ENCODE measurements at regions not wholly inside any gene's neighbourhood (a gene's known extent, or its start where the extent isn't known, plus 50 kb on each side); places are given as distances from the start of the nearest gene placed in this dataset.

- no peaks in the 10 kb centered on the region for H3K36me3 ChIP-seq
- no peak overlapping the region for H3K4me3 ChIP-seq (ENCODE audit: low read depth in 1 of 2, low read length in 1 of 2)
- TF ChIP-seq, protein P1, sequence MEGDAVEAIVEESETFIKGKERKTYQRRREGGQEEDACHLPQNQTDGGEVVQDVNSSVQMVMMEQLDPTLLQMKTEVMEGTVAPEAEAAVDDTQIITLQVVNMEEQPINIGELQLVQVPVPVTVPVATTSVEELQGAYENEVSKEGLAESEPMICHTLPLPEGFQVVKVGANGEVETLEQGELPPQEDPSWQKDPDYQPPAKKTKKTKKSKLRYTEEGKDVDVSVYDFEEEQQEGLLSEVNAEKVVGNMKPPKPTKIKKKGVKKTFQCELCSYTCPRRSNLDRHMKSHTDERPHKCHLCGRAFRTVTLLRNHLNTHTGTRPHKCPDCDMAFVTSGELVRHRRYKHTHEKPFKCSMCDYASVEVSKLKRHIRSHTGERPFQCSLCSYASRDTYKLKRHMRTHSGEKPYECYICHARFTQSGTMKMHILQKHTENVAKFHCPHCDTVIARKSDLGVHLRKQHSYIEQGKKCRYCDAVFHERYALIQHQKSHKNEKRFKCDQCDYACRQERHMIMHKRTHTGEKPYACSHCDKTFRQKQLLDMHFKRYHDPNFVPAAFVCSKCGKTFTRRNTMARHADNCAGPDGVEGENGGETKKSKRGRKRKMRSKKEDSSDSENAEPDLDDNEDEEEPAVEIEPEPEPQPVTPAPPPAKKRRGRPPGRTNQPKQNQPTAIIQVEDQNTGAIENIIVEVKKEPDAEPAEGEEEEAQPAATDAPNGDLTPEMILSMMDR (IDR thresholded peaks at IDR 0.05) = no peak
- no peaks in the 10 kb centered on the region for H3K9me3 ChIP-seq
- H3K4me1 ChIP-seq (ENCODE audit: control insufficient read depth in 1 of 2, insufficient read depth in 1 of 2, low read depth in 1 of 2, low read length in 1 of 2) = no peaks in the 10 kb centered on the region
- H3K27me3 ChIP-seq = no peaks in the 10 kb centered on the region
- no peak overlapping the region for H3K27ac ChIP-seq
These were observed 357.6 kb upstream of the CWC22 start for GRCh38 chr2:180364719-180365118.

DNA sequence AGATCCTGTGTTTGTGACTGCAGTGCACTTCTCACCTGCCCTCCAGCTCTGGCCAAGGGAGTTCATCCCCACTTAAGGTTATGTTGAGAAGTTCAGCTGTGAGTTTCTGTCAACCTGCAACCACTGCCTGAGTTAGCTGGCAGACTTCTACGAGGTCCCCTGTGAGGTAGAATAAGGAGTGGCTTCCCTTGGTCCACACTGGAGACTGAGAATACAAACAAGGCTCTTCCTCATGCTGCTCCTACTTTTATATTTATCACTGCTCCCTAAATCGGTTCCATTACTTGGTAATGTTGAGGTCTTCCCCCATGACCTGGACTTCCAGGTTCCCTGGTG lies 353.2 kb upstream of the CWC22 start:
- TF ChIP-seq, protein P1 (IDR thresholded peaks at IDR 0.05) = no peak
- no peaks in the 10 kb centered on the region for H3K9me3 ChIP-seq
- no peak overlapping the region for H3K4me3 ChIP-seq (ENCODE audit: low read depth in 1 of 2, low read length in 1 of 2)
- no peak overlapping the region for H3K27ac ChIP-seq
- no peaks in the 10 kb centered on the region for H3K36me3 ChIP-seq
- no peaks in the 10 kb centered on the region for H3K27me3 ChIP-seq
- no peaks in the 10 kb centered on the region for H3K4me1 ChIP-seq (ENCODE audit: control insufficient read depth in 1 of 2, insufficient read depth in 1 of 2, low read depth in 1 of 2, low read length in 1 of 2)

GRCh38 chr2:180359522-180360282 lies 352.6 kb upstream of the CWC22 start:
- H3K36me3 ChIP-seq = no peaks in the 10 kb centered on the region
- no peak overlapping the region for H3K4me3 ChIP-seq (ENCODE audit: low read depth in 1 of 2, low read length in 1 of 2)
- H3K27ac ChIP-seq = no peak overlapping the region
- no peaks in the 10 kb centered on the region for H3K4me1 ChIP-seq (ENCODE audit: control insufficient read depth in 1 of 2, insufficient read depth in 1 of 2, low read depth in 1 of 2, low read length in 1 of 2)
- no peaks in the 10 kb centered on the region for H3K27me3 ChIP-seq
- no peaks in the 10 kb centered on the region for H3K9me3 ChIP-seq
- TF ChIP-seq, protein P1 (IDR thresholded peaks at IDR 0.05) = no peak

DNA sequence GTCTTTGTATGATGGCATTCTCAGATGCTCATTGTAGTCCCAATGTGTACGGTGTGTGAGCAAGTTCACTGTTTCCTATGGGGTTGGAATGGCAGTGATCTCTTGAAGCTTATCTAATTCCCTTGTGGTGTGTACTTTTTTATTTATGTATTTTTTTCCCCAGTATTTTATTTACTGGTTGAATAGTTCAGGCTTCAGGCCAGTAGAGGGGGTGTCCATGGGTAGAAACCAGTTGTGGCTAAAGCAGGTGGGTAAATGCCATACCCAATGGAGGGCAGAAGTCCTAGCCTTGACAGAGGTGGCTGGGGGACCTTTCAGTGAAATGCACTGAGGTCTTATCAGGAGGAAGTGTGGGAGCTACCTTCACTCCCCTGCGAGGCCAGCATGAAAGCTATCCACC lies 351.4 kb upstream of the CWC22 start:
- H3K4me1 ChIP-seq (ENCODE audit: control insufficient read depth in 1 of 2, insufficient read depth in 1 of 2, low read depth in 1 of 2, low read length in 1 of 2) = no peaks in the 10 kb centered on the region
- H3K27me3 ChIP-seq = no peaks in the 10 kb centered on the region
- H3K4me3 ChIP-seq (ENCODE audit: low read depth in 1 of 2, low read length in 1 of 2) = no peak overlapping the region
- no peaks in the 10 kb centered on the region for H3K9me3 ChIP-seq
- no peak overlapping the region for H3K27ac ChIP-seq
- TF ChIP-seq, protein P1 (IDR thresholded peaks at IDR 0.05) = no peak
- no peaks in the 10 kb centered on the region for H3K36me3 ChIP-seq

DNA sequence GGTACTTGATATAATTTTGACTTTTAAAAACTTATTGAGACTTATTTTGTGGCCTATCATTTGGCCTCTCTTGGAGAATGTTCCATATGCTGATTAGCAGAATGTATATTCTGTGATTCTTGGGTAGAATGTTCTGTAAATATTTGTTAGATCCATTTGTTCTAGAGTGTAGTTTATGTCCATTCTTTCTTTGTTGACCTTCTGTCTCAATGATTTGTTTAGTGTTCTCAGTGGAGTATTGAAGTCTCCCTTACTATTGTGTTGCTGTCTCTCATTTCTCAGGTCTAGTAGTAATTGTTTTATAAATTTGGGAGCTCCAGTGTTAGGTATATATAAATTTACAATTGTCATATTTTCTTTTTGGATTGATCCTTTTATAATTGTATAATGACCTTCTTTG lies 349.6 kb upstream of the CWC22 start:
- TF ChIP-seq, protein P1 (IDR thresholded peaks at IDR 0.05) = no peak
- Histone ChIP-seq H3K9me3 (no peaks in the 10 kb centered on the region), H3K27me3 (no peaks in the 10 kb centered on the region), H3K27ac (no peak overlapping the region), H3K36me3 (no peaks in the 10 kb centered on the region), H3K4me3 (ENCODE audit: low read depth in 1 of 2, low read length in 1 of 2) (no peak overlapping the region), H3K4me1 (ENCODE audit: control insufficient read depth in 1 of 2, insufficient read depth in 1 of 2, low read depth in 1 of 2, low read length in 1 of 2) (no peaks in the 10 kb centered on the region)

Measured in neutrophil (primary cell).